DOHH2 (cell line): ENCODE measurements at regions not wholly inside any gene's neighbourhood (a gene's known extent, or its start where the extent isn't known, plus 50 kb on each side); places are given as distances from the start of the nearest gene placed in this dataset.

Source experiments
- H3F3A ChIP-seq: fragments of 200-600 bp; sonication (generic), shearing (Covaris generic); 2 replicates; pipeline ENCODE4 v1.6.0; 2016; ENCODE audit warnings: antibody characterized with exemption, mild to moderate bottlenecking; ENCODE audit not compliant: control insufficient read depth, insufficient read depth
- H3K27ac ChIP-seq: fragments of 200-600 bp; sonication (generic); 2 replicates; pipeline ENCODE4 v1.5.1; 2014; ENCODE audit warnings: low read depth, mild to moderate bottlenecking, low read length, moderate library complexity
- H3K27me3 ChIP-seq: fragments of 200-600 bp; sonication (generic); 2 replicates; pipeline ENCODE4 v1.6.1; 2014; ENCODE audit warnings: mild to moderate bottlenecking, low read length, mixed read lengths; ENCODE audit not compliant: control insufficient read depth
- H3K36me3 ChIP-seq: fragments of 200-600 bp; sonication (generic); 2 replicates; pipeline ENCODE4 v1.6.1; 2014; ENCODE audit warnings: mild to moderate bottlenecking, low read length, moderate library complexity, mixed read lengths; ENCODE audit not compliant: control insufficient read depth
- H3K4me1 ChIP-seq: fragments of 200-600 bp; sonication (generic); 2 replicates; pipeline ENCODE4 v1.6.1; 2014; ENCODE audit warnings: mild to moderate bottlenecking, low read length, mixed read lengths; ENCODE audit not compliant: control insufficient read depth
- H3K4me2 ChIP-seq: fragments of 200-600 bp; sonication (generic); 2 replicates; pipeline ENCODE4 v1.6.0; 2014; ENCODE audit warnings: mild to moderate bottlenecking, low read length, moderate library complexity
- H3K4me3 ChIP-seq: fragments of 200-600 bp; sonication (generic); 2 replicates; pipeline ENCODE4 v1.5.1; 2014; ENCODE audit warnings: mild to moderate bottlenecking, low read length, mixed read lengths
- H3K79me2 ChIP-seq: fragments of 200-600 bp; sonication (generic); 2 replicates; pipeline ENCODE4 v1.6.1; 2014; ENCODE audit warnings: mild to moderate bottlenecking, low read length, mixed read lengths; ENCODE audit not compliant: control insufficient read depth
- H3K9me2 ChIP-seq: fragments of 200-600 bp; sonication (generic); replicated peaks from 2 replicates; pipeline ENCODE4 v1.6.1; 2014; ENCODE audit warnings: mild to moderate bottlenecking, low read length, mixed read lengths; ENCODE audit not compliant: control insufficient read depth
- H3K9me3 ChIP-seq: fragments of 200-600 bp; sonication (generic); 2 replicates; pipeline ENCODE4 v1.6.1; 2014; ENCODE audit warnings: antibody characterized with exemption, low read length, mixed read lengths; ENCODE audit not compliant: control insufficient read depth, insufficient read depth
- H4K20me1 ChIP-seq: fragments of 200-600 bp; sonication (generic); 2 replicates; pipeline ENCODE4 v1.6.0; 2014; ENCODE audit warnings: low read depth, mild to moderate bottlenecking, antibody characterized with exemption, low read length, moderate library complexity; ENCODE audit not compliant: control insufficient read depth, insufficient read depth
- EZH2phosphoT487 ChIP-seq: fragments of 200-600 bp; sonication (generic); IDR thresholded peaks from 2 replicates; pipeline ENCODE4 v1.6.1; 2017; ENCODE audit warnings: borderline replicate concordance, mild to moderate bottlenecking, antibody characterized with exemption, low read length, moderate library complexity, mixed read lengths
- TF ChIP-seq, protein P1 (sequence below): fragments of 200-600 bp; sonication (generic); IDR thresholded peaks from one replicate; pipeline ENCODE4 v1.5.1; 2014; ENCODE audit warnings: antibody characterized with exemption, mild to moderate bottlenecking, low read depth, low read length; ENCODE audit not compliant: poor library complexity, severe bottlenecking

GRCh38 chr10:111486346-111486745 lies 409.5 kb downstream of the ADRA2A start:
- H3K4me3 ChIP-seq = no peak overlapping the region
- H4K20me1 ChIP-seq = no peaks in the 10 kb centered on the region
- no peak overlapping the region for H3K4me2 ChIP-seq
- TF ChIP-seq, protein P1, sequence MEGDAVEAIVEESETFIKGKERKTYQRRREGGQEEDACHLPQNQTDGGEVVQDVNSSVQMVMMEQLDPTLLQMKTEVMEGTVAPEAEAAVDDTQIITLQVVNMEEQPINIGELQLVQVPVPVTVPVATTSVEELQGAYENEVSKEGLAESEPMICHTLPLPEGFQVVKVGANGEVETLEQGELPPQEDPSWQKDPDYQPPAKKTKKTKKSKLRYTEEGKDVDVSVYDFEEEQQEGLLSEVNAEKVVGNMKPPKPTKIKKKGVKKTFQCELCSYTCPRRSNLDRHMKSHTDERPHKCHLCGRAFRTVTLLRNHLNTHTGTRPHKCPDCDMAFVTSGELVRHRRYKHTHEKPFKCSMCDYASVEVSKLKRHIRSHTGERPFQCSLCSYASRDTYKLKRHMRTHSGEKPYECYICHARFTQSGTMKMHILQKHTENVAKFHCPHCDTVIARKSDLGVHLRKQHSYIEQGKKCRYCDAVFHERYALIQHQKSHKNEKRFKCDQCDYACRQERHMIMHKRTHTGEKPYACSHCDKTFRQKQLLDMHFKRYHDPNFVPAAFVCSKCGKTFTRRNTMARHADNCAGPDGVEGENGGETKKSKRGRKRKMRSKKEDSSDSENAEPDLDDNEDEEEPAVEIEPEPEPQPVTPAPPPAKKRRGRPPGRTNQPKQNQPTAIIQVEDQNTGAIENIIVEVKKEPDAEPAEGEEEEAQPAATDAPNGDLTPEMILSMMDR = no peak
- no peak for TF ChIP-seq EZH2phosphoT487
- no peaks in the 10 kb centered on the region for H3K36me3 ChIP-seq
- H3K27me3 ChIP-seq = no peaks in the 10 kb centered on the region
- H3K9me2 ChIP-seq = no peaks in the 10 kb centered on the region
- H3K4me1 ChIP-seq = no peaks in the 10 kb centered on the region
- no peaks in the 10 kb centered on the region for H3F3A ChIP-seq
- no peaks in the 10 kb centered on the region for H3K79me2 ChIP-seq
- peaks cover 12% of the 10 kb centered on the region; the same call in 1 of the 2 replicates for H3K9me3 ChIP-seq
- H3K27ac ChIP-seq = no peak overlapping the region

GRCh38 chr10:111488668-111489067 lies 411.8 kb downstream of the ADRA2A start:
- Histone ChIP-seq H3K36me3 (no peaks in the 10 kb centered on the region), H4K20me1 (no peaks in the 10 kb centered on the region), H3F3A (no peaks in the 10 kb centered on the region), H3K27ac (no peak overlapping the region), H3K27me3 (no peaks in the 10 kb centered on the region), H3K4me3 (no peak overlapping the region), H3K9me2 (no peaks in the 10 kb centered on the region), H3K4me1 (no peaks in the 10 kb centered on the region), H3K79me2 (no peaks in the 10 kb centered on the region), H3K9me3 (peaks cover 12% of the 10 kb centered on the region; the same call in 1 of the 2 replicates), H3K4me2 (no peak overlapping the region)
- TF ChIP-seq, protein P1 = no peak
- TF ChIP-seq EZH2phosphoT487 = no peak

- H3K27ac ChIP-seq = no peak overlapping the region
Measured at GRCh38 chr10:111491154-111491553, 414.3 kb downstream of the ADRA2A start.

More at GRCh38 chr10:111491154-111491553, 414.3 kb downstream of the ADRA2A start:
- Histone ChIP-seq H3K4me1 (no peaks in the 10 kb centered on the region), H3K79me2 (no peaks in the 10 kb centered on the region), H3F3A (no peaks in the 10 kb centered on the region), H4K20me1 (no peaks in the 10 kb centered on the region), H3K36me3 (no peaks in the 10 kb centered on the region), H3K4me2 (no peak overlapping the region), H3K4me3 (no peak overlapping the region), H3K9me2 (no peaks in the 10 kb centered on the region), H3K27me3 (no peaks in the 10 kb centered on the region), H3K9me3 (peaks cover 12% of the 10 kb centered on the region; the same call in 1 of the 2 replicates)
- no peak for TF ChIP-seq EZH2phosphoT487
- TF ChIP-seq, protein P1 = no peak
